ENCODE measurements at regions not wholly inside any gene's neighbourhood (a gene's known extent, or its start where the extent isn't known, plus 50 kb on each side); places are given as distances from the start of the nearest gene placed in this dataset.

DNA sequence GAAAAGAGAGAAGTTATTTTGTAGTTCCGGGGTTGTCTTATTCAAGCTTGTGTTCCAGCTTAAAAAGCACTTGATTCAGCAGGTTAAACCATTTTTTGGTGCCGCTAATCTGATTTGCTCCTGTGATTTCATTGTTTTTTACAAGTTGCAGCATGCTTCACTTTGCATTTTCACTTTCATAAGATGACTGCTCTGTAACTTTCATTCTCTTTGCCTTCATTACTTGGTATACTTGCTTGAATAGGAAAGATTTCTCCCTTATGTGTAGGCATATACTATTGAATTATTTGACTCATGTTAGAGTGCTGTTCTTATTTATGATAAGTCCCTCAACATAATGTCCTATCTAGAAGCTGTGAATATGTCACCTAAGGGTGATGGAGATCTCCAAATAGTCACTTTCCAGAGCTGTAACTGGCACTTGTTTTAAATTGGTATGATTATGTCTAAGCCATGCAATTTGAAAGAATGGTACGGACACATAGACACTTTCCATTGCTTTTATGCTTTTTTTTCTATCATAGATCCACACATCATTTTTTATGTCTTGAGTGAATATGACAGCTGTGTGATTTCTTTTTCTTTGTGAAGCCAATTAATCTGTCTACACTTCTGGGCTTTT, 254.5 kb downstream of the DSEL start:
- Histone ChIP-seq H2BK5ac (ENCODE audit: insufficient read length, low read length) (no peak overlapping the region), H4K91ac (ENCODE audit: insufficient read length, low read depth, low read length) (no peak overlapping the region), H3K23ac (ENCODE audit: insufficient read length, low read depth, low read length) (no peak overlapping the region), H3T11ph (ENCODE audit: low read length) (no peak overlapping the region), H3K4ac (ENCODE audit: low read depth, low read length) (no peak overlapping the region), H3K23me2 (ENCODE audit: insufficient read length, low read depth, low read length, poor library complexity, severe bottlenecking) (no peaks in the 10 kb centered on the region), H3K18ac (ENCODE audit: insufficient read length, low read depth, low read length) (no peak overlapping the region), H3K9me3 (ENCODE audit: control insufficient read depth, low read depth, low read length) (no peaks in the 10 kb centered on the region), H4K20me1 (ENCODE audit: control insufficient read depth, insufficient read depth, insufficient read length) (no peaks in the 10 kb centered on the region), H3K56ac (ENCODE audit: insufficient read length, low read depth, low read length) (no peak overlapping the region), H3K9ac (ENCODE audit: extremely low read depth, insufficient read length, low read length) (no peak overlapping the region), H4K8ac (replicated peaks; ENCODE audit: insufficient read length, low read depth, low read length) (no peak overlapping the region), H3K27ac (ENCODE audit: insufficient read length, low read depth, low read length) (no peak overlapping the region), H4K5ac (ENCODE audit: insufficient read length, low read depth, low read length) (no peak overlapping the region), H2BK20ac (ENCODE audit: low read depth, low read length, poor library complexity, severe bottlenecking) (no peak overlapping the region), H2BK120ac (ENCODE audit: low read depth, low read length, poor library complexity, severe bottlenecking) (no peak overlapping the region), H3K4me1 (ENCODE audit: insufficient read depth, low read length) (peaks cover 3% of the 10 kb centered on the region; the same call in 1 of the 2 replicates), H3K79me1 (ENCODE audit: insufficient read depth, low read depth, low read length, poor library complexity, severe bottlenecking) (no peaks in the 10 kb centered on the region), H3K79me2 (ENCODE audit: insufficient read depth, low read length) (no peaks in the 10 kb centered on the region), H3K4me2 (ENCODE audit: insufficient read depth, insufficient read length, low read length) (no peak overlapping the region), H2AK5ac (ENCODE audit: insufficient read length, low read length) (no peak overlapping the region), H2AFZ (ENCODE audit: low read length) (no peak overlapping the region), H2BK12ac (ENCODE audit: insufficient read length, low read depth, low read length) (no peak overlapping the region), H3K27me3 (ENCODE audit: insufficient read depth, low read length) (no peaks in the 10 kb centered on the region), H3K14ac (ENCODE audit: insufficient read depth, low read length) (no peak overlapping the region), H2BK15ac (ENCODE audit: low read depth, low read length) (no peak overlapping the region)
- Mint-ChIP-seq H3K4me3 (no peak overlapping the region), H3K36me3 (ENCODE audit: insufficient read depth in 1 of 3, low read depth in 3 of 3) (no peaks in the 10 kb centered on the region; a peak in 1 of 7 replicates), H3K9me3 (no peaks in the 10 kb centered on the region), H3K4me1 (peaks cover 4 to 12% of the 10 kb centered on the region in 2 experiments; a peak in 3 of 4 replicates), H3K27ac (no peak overlapping the region), H3K27me3 (ENCODE audit: low read depth) (no peaks in the 10 kb centered on the region)
- WGBS (ENCODE audit: extremely low coverage, insufficient read length, low lambda C conversion rate): no CpG with 5 or more reads among the region's 3 CpGs
- no peak for DNase-seq
- TF ChIP-seq, protein P1, sequence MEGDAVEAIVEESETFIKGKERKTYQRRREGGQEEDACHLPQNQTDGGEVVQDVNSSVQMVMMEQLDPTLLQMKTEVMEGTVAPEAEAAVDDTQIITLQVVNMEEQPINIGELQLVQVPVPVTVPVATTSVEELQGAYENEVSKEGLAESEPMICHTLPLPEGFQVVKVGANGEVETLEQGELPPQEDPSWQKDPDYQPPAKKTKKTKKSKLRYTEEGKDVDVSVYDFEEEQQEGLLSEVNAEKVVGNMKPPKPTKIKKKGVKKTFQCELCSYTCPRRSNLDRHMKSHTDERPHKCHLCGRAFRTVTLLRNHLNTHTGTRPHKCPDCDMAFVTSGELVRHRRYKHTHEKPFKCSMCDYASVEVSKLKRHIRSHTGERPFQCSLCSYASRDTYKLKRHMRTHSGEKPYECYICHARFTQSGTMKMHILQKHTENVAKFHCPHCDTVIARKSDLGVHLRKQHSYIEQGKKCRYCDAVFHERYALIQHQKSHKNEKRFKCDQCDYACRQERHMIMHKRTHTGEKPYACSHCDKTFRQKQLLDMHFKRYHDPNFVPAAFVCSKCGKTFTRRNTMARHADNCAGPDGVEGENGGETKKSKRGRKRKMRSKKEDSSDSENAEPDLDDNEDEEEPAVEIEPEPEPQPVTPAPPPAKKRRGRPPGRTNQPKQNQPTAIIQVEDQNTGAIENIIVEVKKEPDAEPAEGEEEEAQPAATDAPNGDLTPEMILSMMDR (conservative IDR thresholded peaks at IDR 0.05): no peak
